22Rv1 (cell line): ENCODE measurements at regions not wholly inside any gene's neighbourhood (a gene's known extent, or its start where the extent isn't known, plus 50 kb on each side); places are given as distances from the start of the nearest gene placed in this dataset.

Experiments used
- ZFX ChIP-seq: fragments of 450-650 bp; IDR thresholded peaks from 2 replicates; pipeline ENCODE4 v1.6.1; 2017; ENCODE audit warnings: antibody characterized with exemption, borderline replicate concordance
- TF ChIP-seq, protein P1 (sequence below): fragments of 450-650 bp; IDR thresholded peaks from 2 replicates; pipeline ENCODE4 v1.5.1; 2017; ENCODE audit warnings: mild to moderate bottlenecking

DNA sequence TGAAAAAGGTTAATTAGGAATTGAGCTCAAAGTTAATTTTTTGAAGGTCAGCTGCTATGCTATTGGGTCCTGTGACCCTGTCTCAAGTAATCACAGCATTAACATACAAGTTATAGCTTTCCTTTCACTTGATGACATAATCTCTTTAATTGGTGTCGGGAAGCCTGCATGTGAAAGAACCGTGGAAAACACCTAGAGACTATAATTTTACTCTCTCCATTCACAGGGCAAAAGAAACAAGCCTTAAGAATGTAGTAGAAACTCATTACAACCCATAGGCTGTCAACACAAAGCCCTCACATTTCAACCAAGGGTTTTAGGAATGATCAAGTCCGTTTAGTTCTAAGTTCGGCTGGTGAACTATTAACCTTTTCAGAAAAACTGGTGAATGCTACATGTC, 104.4 kb downstream of the PPM1A start:
- TF ChIP-seq, protein P1, sequence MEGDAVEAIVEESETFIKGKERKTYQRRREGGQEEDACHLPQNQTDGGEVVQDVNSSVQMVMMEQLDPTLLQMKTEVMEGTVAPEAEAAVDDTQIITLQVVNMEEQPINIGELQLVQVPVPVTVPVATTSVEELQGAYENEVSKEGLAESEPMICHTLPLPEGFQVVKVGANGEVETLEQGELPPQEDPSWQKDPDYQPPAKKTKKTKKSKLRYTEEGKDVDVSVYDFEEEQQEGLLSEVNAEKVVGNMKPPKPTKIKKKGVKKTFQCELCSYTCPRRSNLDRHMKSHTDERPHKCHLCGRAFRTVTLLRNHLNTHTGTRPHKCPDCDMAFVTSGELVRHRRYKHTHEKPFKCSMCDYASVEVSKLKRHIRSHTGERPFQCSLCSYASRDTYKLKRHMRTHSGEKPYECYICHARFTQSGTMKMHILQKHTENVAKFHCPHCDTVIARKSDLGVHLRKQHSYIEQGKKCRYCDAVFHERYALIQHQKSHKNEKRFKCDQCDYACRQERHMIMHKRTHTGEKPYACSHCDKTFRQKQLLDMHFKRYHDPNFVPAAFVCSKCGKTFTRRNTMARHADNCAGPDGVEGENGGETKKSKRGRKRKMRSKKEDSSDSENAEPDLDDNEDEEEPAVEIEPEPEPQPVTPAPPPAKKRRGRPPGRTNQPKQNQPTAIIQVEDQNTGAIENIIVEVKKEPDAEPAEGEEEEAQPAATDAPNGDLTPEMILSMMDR, result no peak
- no peak for TF ChIP-seq ZFX
